Activated T-helper 2 cell treated with anti-CD3 and anti-CD28 coated beads, Interferon-gamma antibody, Interleukin-2, Interleukin-4, amounts not matched to agents 10 μg/mL and 5 μg/mL and 100 μg/mL, durations not matched to agents 14 hours and 24 hours and 36 hours (primary cell): ENCODE measurements at regions not wholly inside any gene's neighbourhood (a gene's known extent, or its start where the extent isn't known, plus 50 kb on each side); places are given as distances from the start of the nearest gene placed in this dataset.
A peak's percentile ranks its signal among the peaks of the same experiment; 100 is the strongest.
"Not testable (repeated sequence)": the region's sequence is repeated elsewhere in the genome, so short reads cannot be mapped to it uniquely, and the experiment has no call there.

Source experiments
- DNase-seq: peaks from one replicate; pipeline ENCODE4 v3.0.0; 2021; ENCODE audit warnings: low spot score
- H3K27ac Mint-ChIP-seq: one replicate; pipeline ENCODE4 v1.8.0; 2021; ENCODE audit warnings: mixed read lengths
- H3K27me3 Mint-ChIP-seq: one replicate; pipeline ENCODE4 v1.8.0; 2021; ENCODE audit warnings: low read depth, mixed read lengths
- H3K36me3 Mint-ChIP-seq: one replicate; pipeline ENCODE4 v1.8.0; 2021; ENCODE audit warnings: low read depth, mixed read lengths
- H3K4me1 Mint-ChIP-seq: one replicate; pipeline ENCODE4 v1.8.0; 2021; ENCODE audit warnings: low read depth, mixed read lengths
- H3K4me3 Mint-ChIP-seq: one replicate; pipeline ENCODE4 v1.8.0; 2021; ENCODE audit warnings: low read depth, mild to moderate bottlenecking, moderate library complexity, mixed read lengths
- H3K9me3 Mint-ChIP-seq: one replicate; pipeline ENCODE4 v1.8.0; 2021; ENCODE audit warnings: mixed read lengths
- intact Hi-C: fragments of 100-400 bp; cut with micrococcal nuclease; formaldehyde crosslinking; loops from one replicate; pipeline ENCODE4 v1.15.1; 2023

GRCh38 chr2:131665716-131666115 lies 138.0 kb downstream of the CCDC74A start:
- DNase-seq, intact Hi-C loops, H3K9me3 Mint-ChIP-seq, H3K36me3 Mint-ChIP-seq, H3K4me1 Mint-ChIP-seq, H3K4me3 Mint-ChIP-seq, H3K27ac Mint-ChIP-seq: not testable (repeated sequence)
- H3K27me3 Mint-ChIP-seq = peaks cover 28% of the 10 kb centered on the region

- DNase-seq, H3K4me1 Mint-ChIP-seq, H3K27ac Mint-ChIP-seq, intact Hi-C loops, H3K4me3 Mint-ChIP-seq, H3K36me3 Mint-ChIP-seq, H3K9me3 Mint-ChIP-seq: not testable (repeated sequence)
- peaks cover 21% of the 10 kb centered on the region for H3K27me3 Mint-ChIP-seq
Measured at GRCh38 chr2:131668794-131669540, 141.3 kb downstream of the CCDC74A start.

DNA sequence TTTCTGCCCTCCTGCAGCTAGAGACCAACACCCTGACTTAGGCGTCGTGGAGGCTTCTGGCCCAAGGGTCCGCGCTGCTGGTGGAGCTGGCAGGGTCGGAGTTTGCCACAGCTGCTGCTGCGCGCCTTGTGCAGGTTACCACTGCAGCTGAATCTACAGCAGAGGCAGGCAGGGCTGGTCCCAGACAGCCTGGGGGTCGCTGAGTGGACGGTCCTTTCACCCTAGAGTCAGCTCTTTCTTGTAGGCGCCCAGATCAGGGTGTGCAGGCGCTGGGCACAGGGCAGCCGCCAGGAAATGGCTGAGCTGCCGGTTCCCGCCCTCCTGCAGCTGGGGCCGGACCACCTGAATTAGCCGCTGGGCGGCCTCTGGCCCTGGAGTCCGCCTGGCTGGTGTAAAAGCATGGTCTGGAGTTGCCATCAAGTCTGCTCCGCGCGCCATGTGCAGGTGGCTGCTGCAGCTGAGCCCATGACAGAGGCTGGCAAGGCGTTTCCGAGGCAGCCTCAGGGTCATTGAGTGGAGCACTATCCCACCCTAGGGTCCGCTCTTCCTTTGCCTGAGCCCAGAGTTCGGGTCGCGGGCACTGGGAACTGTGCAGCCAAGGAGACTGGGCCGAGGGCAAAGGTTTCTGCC lies 144.3 kb downstream of the CCDC74A start:
- intact Hi-C loops = loop anchor here (2.0 to 5.0 kb wide), 2 partner anchors 259 to 475 kb away; no protein-coding TSS in a partner anchor
- H3K27ac Mint-ChIP-seq, H3K9me3 Mint-ChIP-seq, H3K4me3 Mint-ChIP-seq, H3K4me1 Mint-ChIP-seq, H3K36me3 Mint-ChIP-seq, DNase-seq: not testable (repeated sequence)
- peaks cover 28% of the 10 kb centered on the region for H3K27me3 Mint-ChIP-seq

- H3K27ac Mint-ChIP-seq, H3K36me3 Mint-ChIP-seq, H3K9me3 Mint-ChIP-seq, H3K4me1 Mint-ChIP-seq, H3K4me3 Mint-ChIP-seq: not testable (repeated sequence)
- peaks cover 35% of the 10 kb centered on the region for H3K27me3 Mint-ChIP-seq
- intact Hi-C loops = loop anchor here (2.0 to 5.0 kb wide), 2 partner anchors 260 to 475 kb away; no protein-coding TSS in a partner anchor
- DNase-seq = peak; percentile 45
Measured at GRCh38 chr2:131672471-131673399, 145.0 kb downstream of the CCDC74A start.

DNA sequence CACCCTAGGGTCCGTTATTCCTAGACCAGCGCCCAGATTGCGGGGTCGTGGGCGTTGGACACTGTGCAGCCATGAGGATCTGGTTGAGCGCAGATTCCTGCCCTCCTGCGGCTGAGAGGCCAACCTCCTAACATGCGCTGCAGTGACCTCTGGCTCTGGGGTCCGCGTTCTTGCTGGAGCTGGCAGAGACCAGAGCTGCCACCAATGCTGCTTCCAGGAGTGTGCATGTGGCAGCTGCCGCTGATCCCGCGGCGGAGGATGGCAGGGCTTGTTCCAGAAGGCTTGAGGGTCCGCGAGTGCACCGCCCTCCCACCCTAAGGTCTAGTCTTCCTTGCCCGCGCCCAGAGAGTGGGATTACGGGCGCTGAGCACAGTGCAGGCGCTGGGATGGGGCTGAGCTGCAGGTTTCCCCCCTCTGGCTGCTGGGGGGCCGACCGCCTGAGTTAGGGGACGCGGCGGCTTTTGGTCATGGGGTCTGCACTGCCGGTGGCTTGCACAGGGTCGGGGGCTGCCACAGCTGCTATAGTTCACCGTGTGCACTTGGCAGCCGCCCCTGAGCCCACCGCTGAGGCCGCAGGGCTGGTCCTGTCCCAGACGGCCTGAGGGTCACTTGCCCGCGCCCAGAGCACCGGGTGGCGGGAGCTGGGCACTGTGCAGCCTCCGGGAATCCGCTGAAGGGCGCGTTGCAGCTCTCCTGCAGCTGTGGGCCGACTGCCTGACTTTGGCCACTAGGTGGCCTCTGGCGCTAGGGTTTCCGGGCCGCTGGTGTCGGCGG lies 145.9 kb downstream of the CCDC74A start:
- no peak overlapping the region for H3K27ac Mint-ChIP-seq
- H3K36me3 Mint-ChIP-seq = no peaks in the 10 kb centered on the region
- H3K4me1 Mint-ChIP-seq = peaks cover 4% of the 10 kb centered on the region
- DNase-seq = peak; percentile 56
- no peaks in the 10 kb centered on the region for H3K9me3 Mint-ChIP-seq
- peaks cover 34% of the 10 kb centered on the region for H3K27me3 Mint-ChIP-seq
- no peak overlapping the region for H3K4me3 Mint-ChIP-seq
- intact Hi-C loops = loop anchor here (1.0 to 5.0 kb wide), 4 partner anchors 9 to 519 kb away; no protein-coding TSS in a partner anchor

DNA sequence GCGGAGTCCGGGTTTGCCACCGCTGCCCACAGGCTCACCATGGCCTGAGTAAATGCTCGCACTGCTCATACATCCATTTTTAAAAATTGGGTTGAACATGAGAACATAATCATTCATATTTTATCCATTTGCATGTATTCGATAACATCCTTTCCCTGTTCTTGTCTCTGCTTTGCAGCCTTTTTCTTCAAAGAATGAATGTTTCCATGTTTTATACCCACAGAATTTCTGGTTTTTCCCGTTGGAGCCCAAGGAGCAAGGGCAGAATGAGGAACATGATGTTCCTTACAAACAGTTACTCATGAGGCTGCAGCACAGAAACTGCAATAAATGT lies 146.5 kb downstream of the CCDC74A start:
- Mint-ChIP-seq H3K36me3 (no peaks in the 10 kb centered on the region), H3K27me3 (peaks cover 34% of the 10 kb centered on the region), H3K9me3 (no peaks in the 10 kb centered on the region), H3K4me1 (peaks cover 4% of the 10 kb centered on the region), H3K4me3 (no peak overlapping the region), H3K27ac (no peak overlapping the region)
- DNase-seq = no peak
- intact Hi-C loops = loop anchor here (1.0 to 5.0 kb wide), 3 partner anchors 8 to 519 kb away; no protein-coding TSS in a partner anchor

DNA sequence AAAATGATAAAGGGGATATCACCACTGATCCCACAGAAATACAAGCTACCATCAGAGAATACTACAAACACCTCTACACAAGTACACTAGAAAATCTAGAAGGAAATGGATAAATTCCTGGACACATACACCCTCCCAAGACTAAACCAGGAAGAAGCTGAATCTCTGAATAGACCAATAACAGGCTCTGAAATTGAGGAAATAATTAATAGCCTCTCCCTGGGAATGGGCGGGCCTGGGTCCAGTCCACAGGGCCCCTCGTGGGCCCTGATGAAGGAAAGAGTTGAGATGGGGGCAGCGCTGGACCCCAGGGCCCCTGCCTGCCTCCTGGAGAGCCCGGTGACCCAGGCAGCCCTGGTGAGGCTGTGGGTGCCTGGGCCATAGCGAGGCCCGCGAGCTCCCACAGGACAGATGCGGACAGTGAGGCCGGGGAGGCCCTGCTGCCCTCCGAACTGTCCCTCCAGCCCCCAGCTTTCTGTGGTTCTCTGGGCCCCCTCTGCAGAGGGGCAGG lies 154.0 kb downstream of the CCDC74A start:
- intact Hi-C loops = loop anchor here (1.0 to 5.0 kb wide), 3 partner anchors 7 to 574 kb away; partner anchors contain the start of genes CCDC74A and PLEKHB2
- H3K9me3 Mint-ChIP-seq, DNase-seq, H3K27ac Mint-ChIP-seq: not testable (repeated sequence)
- Mint-ChIP-seq H3K4me1 (peaks cover 30% of the 10 kb centered on the region), H3K4me3 (peak overlapping the region; percentile 86), H3K36me3 (peaks cover 13% of the 10 kb centered on the region), H3K27me3 (peaks cover 13% of the 10 kb centered on the region)

DNA sequence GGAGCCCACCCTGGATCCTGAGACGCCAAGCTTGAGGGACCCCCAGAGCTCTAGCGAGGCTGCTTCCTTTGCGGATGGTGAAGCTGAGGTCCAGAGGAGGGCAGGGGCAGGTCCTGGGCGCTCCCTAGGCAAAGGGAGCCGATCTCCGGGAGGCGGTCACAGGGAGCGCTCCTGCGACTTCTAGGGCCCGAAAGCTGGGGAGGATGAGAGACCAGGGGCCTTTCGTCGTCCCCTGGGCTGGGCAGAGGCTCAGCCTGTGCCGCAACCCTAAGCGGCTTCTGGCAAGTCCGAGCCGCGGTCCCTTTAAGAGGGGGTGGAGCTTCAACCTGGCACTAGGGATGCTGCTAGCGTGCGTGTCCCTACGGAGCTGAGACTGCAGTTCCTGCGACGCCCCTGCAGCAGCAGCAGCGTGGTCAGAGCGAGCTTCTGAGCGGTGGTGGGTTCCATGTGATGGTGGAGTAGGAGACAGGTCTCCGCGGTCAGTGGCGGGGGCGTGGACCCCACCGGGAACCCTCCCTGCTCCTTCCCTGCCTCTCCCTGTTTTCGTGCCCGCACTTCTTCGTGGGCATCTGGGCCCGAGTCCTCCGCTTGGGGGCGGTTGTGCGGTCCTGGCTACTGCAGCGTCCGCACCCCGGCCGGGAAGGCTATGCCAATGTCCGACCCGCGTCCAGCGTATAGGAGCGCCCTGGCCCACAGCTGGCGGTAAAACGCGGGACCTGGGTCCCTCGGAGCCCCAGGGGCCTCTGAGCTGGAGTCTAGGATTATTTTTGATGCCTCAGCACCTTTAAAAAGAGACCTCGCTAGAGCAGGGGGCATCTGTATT lies 154.6 kb downstream of the CCDC74A start:
- Mint-ChIP-seq H3K27me3 (peaks cover 6% of the 10 kb centered on the region), H3K36me3 (peaks cover 19% of the 10 kb centered on the region), H3K4me3 (peak overlapping the region; percentile 86), H3K27ac (peak overlapping the region; percentile 47), H3K9me3 (no peaks in the 10 kb centered on the region), H3K4me1 (peaks cover 30% of the 10 kb centered on the region)
- peak; percentile 66 for DNase-seq
- intact Hi-C loops = loop anchor here (1.0 to 5.0 kb wide), 3 partner anchors 8 to 575 kb away; partner anchors contain the start of genes CCDC74A and PLEKHB2

GRCh38 chr2:131682945-131683330 lies 155.2 kb downstream of the CCDC74A start:
- peaks cover 30% of the 10 kb centered on the region for H3K4me1 Mint-ChIP-seq
- H3K27ac Mint-ChIP-seq = peak overlapping the region; percentile 69
- H3K27me3 Mint-ChIP-seq, DNase-seq, H3K9me3 Mint-ChIP-seq: not testable (repeated sequence)
- H3K4me3 Mint-ChIP-seq = peak overlapping the region; percentile 86
- intact Hi-C loops = loop anchor here (1.0 to 5.0 kb wide), 3 partner anchors 9 to 576 kb away; partner anchors contain the start of genes CCDC74A and PLEKHB2
- H3K36me3 Mint-ChIP-seq = peaks cover 25% of the 10 kb centered on the region

DNA sequence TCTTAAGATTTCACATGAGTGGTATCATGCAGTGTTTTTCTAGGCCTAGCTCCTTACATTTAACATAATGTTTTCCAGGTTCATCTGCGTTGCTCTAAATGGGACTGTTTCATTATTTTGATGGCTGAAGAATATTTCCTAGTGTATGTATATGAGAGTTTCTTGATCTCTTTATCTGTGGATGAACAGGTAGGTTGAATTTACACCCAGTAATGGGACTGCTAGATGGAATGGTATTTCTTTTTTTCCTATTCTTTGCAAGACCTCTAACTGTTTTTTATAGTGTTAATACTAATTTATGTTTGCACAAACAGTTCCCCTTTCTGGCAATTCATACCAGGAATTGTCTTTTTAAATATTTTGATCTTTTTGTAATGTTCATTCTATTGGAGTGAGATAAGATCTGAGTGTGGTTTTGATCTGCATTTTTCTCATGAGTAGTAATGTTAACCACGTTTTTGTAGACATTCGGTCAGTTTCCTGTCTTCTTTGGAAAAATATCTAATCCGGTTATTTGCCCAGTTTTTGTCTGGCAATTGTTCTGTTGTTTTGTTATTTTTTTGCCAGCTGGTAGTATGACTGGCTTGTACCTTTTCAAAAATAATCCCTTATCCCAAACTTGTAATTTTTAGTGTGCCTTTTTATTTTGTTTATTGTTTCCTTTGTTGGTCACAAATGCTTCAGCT lies 157.1 kb downstream of the CCDC74A start:
- not testable (repeated sequence) for H3K27ac Mint-ChIP-seq, H3K27me3 Mint-ChIP-seq, DNase-seq, H3K9me3 Mint-ChIP-seq
- intact Hi-C loops = loop anchor here (5.0 kb wide), 1 partner anchor 577 kb away; the partner anchor contains the start of gene PLEKHB2
- peaks cover 39% of the 10 kb centered on the region for H3K36me3 Mint-ChIP-seq
- H3K4me3 Mint-ChIP-seq = peak overlapping the region; percentile 37
- H3K4me1 Mint-ChIP-seq = peaks cover 30% of the 10 kb centered on the region
